Middle frontal gyrus (tissue), 1 donor: ENCODE measurements at regions not wholly inside any gene's neighbourhood (a gene's known extent, or its start where the extent isn't known, plus 50 kb on each side); places are given as distances from the start of the nearest gene placed in this dataset.
"Not testable (repeated sequence)": the region's sequence is repeated elsewhere in the genome, so short reads cannot be mapped to it uniquely, and the experiment has no call there.

Experiments
- DNase-seq: peaks from one replicate; pipeline ENCODE4 v3.0.0-alpha.2; 2015; ENCODE audit warnings: low spot score; ENCODE audit errors: extremely low spot score

DNA sequence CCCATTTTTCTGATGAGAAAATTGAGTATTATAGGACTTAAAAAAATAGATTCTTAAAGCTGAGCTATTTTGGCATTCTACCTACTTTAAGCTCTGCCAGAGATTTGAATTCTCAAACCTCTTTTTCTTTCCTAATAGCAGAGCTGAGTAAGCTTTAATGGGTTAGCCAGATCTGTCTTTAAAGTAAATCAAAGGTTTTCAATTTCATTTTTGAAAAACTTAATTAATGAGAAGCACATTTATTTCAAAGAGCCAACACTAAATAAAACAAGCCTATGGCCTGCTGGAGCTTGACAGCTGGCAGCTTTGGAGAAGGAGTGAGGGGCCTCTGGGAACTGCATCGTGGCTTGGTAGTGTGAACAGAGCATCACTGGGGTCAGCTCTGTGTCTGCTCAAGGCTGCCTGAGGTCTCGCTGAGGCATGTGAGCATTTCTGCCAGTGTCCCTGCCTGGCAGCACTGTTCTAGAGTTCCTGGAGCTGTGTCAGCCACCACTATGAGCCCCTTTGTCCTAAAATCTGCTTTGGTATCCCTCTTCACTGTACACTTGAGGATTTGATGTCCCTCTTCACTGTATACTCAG, 50.4 kb upstream of the PRSS23 start:
- DNase-seq, result no peak

DNA sequence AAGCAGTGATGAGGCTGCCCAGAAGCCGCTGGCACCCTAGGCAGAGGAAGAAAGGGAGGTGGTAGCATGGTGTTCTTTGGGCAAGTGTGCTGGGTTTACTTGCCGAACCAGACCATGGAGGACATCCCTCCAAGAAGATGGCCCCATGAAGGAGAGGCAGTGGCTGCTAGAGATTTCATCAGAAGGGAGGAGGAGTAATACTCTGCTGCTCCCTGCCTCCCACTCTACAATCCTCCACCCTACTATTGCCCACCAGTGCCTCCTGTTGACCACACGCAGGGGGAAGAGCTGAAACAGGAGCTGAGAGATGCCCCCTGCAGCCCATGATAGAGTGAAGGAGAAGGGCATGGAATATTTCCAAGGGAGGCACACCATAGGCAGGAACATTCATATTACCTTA, 51.0 kb upstream of the PRSS23 start:
- DNase-seq, result no peak

DNA sequence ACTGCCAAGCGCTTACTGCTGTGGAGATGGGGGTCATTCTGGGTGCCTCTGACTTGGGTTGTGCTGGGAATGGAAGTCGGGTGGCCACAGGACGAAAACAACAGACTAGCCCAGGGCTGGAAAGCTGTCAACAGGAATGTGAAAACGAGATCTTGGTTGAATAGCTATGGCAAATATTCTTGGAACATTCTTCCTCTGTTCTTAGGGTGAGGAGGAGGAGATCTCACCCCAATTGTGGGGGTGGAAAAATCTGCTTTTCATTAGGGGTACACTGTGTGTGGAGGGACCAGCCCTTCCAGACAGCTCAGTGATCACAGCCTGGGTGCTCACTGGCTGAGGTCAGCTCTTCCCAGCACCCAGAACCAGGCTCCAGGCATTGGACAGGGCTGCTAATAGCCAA, 52.0 kb upstream of the PRSS23 start:
- DNase-seq, result no peak

DNA sequence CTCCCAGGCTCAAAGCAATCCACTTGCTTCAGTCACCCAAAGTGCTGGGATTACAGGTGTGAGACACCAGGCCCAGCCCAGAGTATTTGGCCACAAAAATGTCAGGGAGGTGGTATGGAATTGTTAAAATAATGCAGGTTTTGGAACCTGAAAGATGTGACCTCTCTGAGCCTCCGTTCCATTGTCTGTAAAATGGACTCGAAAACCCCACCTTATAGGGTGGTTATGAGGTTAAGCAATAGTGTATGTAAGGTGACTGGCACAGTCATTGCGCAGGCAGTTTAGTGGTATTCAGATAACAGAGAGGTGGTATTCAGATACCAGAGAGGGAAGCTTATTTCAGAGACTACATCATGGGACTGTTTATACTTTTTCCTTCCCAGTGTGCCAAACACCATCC, 52.5 kb upstream of the PRSS23 start:
- no peak for DNase-seq

GRCh38 chr11:86746514-86746913, 53.8 kb upstream of the PRSS23 start:
- DNase-seq, result no peak

- no peak for DNase-seq
Measured at GRCh38 chr11:86745571-86745970, 54.8 kb upstream of the PRSS23 start.

DNA sequence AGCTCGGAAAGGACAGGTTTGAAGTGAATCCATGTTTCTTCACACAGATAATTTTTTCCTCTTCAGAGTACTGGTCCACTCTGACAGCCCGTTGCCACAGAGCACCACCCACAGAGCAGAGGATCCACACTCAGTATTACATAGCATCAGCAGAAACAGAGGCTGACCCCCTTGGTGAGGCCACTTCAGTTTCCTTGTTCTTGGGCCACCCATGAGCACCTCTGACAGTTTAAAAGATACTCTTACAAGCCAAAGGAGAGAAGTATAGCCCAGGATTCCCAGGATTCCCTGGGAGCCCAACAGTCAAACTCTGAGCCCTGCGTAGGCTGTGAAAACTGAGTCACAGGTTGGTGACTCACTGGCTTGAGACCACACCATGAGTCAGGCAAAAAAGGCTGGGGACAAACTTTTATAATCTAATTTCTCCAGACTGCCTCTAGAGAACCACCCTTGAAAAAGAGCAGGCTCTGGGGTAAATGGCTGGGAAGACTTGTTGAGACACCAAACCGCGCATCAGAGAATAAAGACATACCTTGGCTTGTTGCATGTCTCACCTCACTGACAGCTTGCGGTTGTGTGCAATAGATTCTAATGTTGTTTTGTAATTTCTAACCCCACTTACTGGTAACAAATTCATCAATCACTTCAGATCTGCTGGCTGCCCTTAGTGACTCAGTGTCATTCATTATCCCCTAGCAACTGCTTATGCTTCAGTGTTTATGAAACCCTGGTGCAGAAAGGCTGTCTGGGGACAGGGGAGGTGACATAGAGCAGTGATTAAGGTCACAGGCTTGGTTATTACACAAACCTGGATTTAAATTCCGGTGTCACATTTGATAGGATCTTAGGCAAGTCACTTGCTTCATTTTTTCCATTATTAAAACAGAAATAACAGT, 56.9 kb upstream of the PRSS23 start:
- DNase-seq, result no peak

DNA sequence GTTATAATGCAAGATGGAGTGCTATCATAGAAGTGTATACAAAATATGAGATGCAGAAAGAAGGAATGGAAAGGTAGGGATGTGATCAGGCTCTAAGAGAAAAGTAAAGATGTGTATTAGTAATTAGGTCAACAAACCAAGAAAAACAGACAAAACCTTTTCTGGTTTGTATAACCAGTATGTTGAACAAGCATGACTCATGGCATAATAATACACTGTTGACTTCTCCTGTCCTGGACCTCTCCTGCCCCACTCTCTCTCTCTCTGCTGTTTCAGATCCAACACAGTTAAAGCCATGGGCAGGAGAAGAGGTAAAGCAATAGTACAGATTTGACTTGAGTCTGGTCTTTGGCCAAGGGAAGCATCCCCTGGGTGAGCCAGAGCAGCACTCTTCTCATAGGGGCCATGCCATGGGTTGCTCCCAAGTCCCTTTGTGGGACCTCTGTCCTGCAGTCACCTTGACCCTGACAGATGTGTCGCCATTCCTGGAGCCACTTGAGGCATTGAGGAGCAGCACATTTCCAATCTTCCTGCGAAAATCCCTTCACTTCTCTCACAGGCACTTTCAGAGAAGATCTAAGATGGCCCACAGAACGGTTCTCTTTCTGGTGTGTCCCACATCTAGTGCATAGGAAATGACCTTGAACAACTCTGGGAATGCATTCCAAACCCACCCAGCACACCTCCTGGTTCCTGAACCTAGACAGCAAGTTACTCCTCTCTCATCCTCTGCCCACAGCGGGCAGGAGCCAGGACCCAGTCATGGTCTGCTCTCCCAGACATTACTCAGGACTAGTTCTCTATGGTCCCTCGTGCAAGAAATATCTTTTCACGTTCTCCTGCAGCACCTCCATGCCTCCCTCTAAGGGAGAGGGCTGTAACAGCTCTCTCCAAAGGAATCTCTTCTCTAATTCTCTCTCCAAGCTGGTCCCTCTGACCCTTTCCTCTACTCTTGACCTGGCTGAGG, 58.2 kb upstream of the PRSS23 start:
- no peak for DNase-seq

DNA sequence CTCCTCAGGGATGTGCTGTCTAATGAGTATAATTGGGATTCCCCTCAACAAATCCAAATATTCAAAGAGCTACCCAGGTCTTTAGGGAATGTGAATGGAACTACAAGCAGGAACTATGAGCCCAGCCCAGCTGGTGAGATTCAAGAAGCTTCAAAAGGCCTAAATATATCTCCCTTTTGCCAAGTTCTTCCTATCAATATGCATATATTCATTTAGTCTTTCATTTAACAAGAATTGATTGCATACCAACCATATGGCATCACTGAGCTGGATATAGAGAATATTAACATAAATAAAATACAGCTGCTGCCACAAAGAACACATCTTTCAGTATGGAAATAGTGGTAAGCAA, 58.9 kb upstream of the PRSS23 start:
- DNase-seq, result no peak

DNA sequence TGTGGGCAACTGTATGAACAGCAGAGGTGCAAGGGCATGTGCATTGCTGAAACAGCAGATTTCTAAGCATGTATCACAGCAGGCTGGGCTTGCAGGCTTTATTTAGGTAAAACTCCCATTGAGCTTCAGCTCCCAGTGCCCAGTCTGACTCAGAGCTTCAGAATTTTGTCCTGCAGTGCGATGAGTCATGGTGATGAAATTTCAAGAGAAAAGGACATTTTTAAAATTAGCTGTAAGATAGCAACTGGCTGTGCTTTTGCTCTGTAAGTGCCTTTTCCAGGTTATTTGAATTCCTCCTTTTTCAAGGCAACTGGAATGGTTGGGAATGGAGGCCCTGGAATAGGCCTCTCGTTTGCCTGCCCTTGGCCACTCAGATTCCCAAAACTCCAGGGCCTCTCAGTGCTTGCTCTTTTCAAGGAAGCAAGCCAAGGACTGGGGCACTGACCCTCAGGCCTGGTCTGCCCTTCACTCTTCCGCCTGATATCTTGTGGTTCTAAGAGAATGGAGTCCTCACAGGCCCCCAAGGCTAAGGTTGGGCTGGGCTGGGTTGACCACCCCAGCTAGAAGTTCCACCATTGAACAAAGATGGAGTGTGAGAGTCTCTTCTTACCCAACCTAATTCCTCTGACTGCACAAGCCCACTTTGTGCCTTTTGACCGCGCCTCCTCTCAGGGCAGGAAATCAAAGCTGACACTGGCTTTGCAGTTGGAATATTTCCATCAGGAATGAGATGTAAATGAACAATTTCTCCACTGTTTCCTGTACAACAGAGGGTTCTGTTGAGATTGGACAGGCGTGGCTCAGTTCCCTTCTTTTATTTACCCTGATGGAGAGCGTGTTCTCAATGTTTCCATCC, 59.5 kb upstream of the PRSS23 start:
- peak; percentile 76 for DNase-seq

- DNase-seq, result no peak
Measured at GRCh38 chr11:86738568-86738967, 61.8 kb upstream of the PRSS23 start.

DNA sequence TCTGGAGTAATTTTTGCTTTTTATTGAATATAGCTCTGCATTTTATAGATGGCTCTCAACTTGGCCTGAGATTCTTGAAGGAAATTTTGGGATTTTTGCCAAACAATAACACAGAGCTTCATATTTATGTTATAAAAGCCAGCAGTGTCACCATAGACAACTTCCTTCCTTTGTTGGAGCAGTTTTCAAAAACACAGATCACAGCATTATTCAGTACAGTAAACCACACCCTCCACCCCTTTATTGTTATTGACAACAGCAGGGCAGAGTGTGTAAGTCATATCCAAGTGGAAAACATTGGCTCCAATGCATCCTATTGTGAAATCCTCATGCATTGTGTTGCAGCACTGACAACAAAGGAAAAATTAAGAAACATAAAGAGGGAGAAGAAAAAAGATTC, 62.6 kb upstream of the PRSS23 start:
- DNase-seq, result no peak

GRCh38 chr11:86737230-86737629, 63.1 kb upstream of the PRSS23 start:
- no peak for DNase-seq

DNA sequence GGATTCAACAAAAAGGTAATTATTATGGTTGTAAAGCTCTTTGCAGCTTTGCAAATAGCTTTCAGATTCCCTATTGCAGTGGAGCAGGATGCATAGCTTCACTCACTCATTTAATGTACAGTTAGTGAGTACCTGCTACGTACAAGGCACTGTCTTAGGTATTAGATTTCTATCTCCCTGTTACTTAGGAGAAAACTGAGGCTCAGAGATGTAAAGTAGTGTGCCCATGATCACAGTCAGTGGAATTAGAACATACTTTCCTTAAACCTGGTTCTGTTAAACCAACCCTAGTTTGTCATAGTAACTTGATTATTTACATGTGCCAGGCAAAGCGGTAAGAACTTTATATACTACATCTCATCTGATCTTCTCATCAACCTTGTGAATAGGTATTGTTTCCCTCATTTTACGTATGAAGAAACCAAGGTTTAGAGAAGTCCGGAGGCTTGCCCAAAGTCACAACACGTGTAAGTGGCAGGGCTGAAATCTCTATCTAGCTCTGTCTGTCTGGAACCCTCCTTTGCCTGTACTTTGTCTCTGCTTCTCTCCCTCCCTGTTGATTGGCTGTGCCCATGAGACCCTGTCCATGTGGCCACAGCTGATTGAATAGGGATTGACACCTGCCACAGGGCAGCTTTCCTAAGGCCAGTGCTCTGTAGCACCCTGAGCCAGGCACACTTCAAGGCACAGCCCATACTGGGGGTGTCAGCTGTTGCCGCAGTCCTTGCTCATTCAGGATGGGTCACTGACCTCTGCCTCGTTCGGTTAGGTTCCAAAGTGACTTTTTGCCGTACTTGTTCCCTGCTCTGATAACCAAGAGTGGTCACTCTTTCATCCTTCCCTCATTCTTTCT, 63.8 kb upstream of the PRSS23 start:
- DNase-seq, result no peak

DNA sequence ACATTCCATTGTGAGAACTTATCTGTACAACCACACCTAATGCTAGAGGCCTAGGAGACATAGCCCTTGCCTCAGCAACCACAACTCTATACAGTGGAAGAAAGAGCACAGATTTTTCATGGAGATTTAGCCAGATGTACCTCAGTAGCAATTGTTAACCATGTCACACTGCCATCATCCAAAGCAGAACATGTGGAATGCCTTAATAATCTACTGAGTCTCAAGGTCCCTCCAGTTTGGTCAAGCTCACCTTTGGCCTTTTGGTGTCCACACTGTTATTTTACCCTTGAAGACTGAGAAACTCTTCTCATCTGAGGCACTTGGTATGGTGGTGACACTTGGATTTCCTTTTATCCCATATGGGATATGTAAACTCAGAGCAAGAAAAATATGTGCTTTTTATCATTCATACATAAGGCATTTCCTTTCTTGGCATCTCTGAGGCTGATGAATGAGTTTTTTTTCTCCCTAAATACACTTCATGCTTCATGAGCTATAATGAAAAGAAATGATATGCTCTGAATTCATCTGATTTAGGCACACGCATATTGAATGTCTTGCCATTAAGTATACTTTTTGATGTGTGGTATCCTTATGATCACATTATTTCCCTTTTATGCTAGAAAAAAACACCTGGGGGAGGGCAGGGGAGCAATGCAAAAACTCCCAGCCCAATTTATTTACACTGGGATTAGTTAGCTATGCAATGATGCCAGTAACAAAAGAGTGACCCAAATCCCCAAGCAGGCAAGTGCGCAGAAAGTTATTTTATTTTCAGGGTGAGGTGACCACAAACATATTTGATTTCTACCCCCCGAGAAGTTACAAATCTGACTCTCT, 63.3 kb upstream of the ME3 start:
- no peak for DNase-seq

DNA sequence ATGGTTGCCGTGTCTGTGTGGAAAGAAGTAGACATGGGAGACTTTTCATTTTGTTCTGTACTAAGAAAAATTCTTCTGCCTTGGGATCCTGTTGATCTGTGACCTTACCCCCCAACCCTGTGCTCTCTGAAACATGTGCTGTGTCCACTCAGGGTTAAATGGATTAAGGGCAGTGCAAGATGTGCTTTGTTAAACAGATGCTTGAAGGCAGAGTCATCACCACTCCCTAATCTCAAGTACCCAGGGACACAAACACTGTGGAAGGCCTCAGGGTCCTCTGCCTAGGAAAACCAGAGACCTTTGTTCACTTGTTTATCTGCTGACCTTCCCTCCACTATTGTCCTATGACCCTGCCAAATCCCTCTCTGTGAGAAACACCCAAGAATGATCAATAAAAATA, 60.3 kb upstream of the ME3 start:
- DNase-seq, result not testable (repeated sequence)

DNA sequence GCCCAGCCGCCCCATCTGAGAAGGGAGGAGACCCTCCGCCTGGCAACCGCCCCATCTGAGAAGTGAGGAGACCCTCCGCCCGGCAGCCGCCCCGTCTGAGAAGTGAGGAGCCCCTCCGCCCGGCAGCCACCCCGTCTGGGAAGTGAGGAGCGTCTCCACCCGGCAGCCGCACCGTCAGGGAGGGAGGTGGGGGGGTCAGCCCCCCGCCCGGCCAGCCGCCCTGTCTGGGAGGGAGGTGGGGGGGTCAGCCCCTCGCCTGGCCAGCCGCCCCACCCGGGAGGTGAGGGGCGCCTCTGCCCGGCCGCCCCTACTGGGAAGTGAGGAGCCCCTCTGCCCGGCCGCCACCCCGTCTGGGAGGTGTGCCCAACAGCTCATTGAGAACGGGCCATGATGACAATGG, 59.9 kb upstream of the ME3 start:
- DNase-seq, result not testable (repeated sequence)

DNA sequence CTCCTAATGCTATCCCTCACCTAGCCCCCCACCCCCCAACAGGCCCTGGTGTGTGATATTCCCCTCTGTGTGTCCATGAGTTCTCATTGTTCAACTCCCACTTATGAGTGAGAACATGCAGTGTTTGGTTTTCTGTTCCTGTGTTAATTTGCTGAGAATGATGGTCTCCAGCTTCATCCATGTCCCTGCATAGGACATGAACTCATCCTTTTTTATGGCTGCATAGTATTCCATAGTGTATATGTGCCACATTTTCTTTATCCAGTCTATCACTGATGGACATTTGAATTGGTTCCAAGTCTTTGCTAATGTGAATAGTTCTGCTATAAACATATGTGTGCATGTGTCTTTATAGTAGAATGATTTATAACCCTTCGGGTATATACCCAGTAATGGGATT, 57.2 kb upstream of the ME3 start:
- not testable (repeated sequence) for DNase-seq

GRCh38 chr11:86728562-86728961, 56.1 kb upstream of the ME3 start:
- no peak for DNase-seq
